Chondrocyte (in vitro differentiated cells): ENCODE measurements at regions not wholly inside any gene's neighbourhood (a gene's known extent, or its start where the extent isn't known, plus 50 kb on each side); places are given as distances from the start of the nearest gene placed in this dataset.

ENCODE experiments used
- DNase-seq: peaks from one replicate; pipeline ENCODE4 v3.0.0; 2021; ENCODE audit warnings: mixed read lengths, low spot score
- H3K27ac Mint-ChIP-seq: one replicate; pipeline ENCODE4 v1.8.0; 2021; ENCODE audit warnings: mild to moderate bottlenecking, moderate library complexity, mixed read lengths; ENCODE audit not compliant: unreplicated experiment
- H3K27me3 Mint-ChIP-seq: 2 replicates; pipeline ENCODE4 v1.8.0; 2021; ENCODE audit warnings: low read depth, mixed read lengths
- H3K36me3 Mint-ChIP-seq: 2 replicates; pipeline ENCODE4 v1.8.0; 2021; ENCODE audit warnings: low read depth, mixed read lengths
- H3K4me1 Mint-ChIP-seq: 2 replicates; pipeline ENCODE4 v1.8.0; 2021; ENCODE audit warnings: low read depth, mild to moderate bottlenecking, mixed read lengths
- H3K4me3 Mint-ChIP-seq: one replicate; pipeline ENCODE4 v1.8.0; 2021; ENCODE audit warnings: mild to moderate bottlenecking, moderate library complexity, mixed read lengths; ENCODE audit not compliant: unreplicated experiment
- H3K9me3 Mint-ChIP-seq: 2 replicates; pipeline ENCODE4 v1.8.0; 2021; ENCODE audit warnings: low read depth, mixed read lengths
- CTCF ChIP-seq: fragments of 200-600 bp; sonication (generic); IDR thresholded peaks from 2 replicates; pipeline ENCODE4 v1.5.0; 2021; ENCODE audit warnings: antibody characterized with exemption, mild to moderate bottlenecking, moderate library complexity

- H3K4me3 Mint-ChIP-seq: no peak overlapping the region
- H3K27me3 Mint-ChIP-seq: no peaks in the 10 kb centered on the region
- no peak for TF ChIP-seq CTCF
- H3K9me3 Mint-ChIP-seq: no peaks in the 10 kb centered on the region
- H3K4me1 Mint-ChIP-seq: peaks cover 3% of the 10 kb centered on the region
- no peak overlapping the region for H3K27ac Mint-ChIP-seq
- H3K36me3 Mint-ChIP-seq: no peaks in the 10 kb centered on the region
- no peak for DNase-seq
Measured at GRCh38 chr4:96056346-96056934, 216.5 kb downstream of the PDHA2 start.

- Mint-ChIP-seq H3K27me3 (no peaks in the 10 kb centered on the region), H3K9me3 (no peaks in the 10 kb centered on the region), H3K27ac (no peak overlapping the region), H3K4me1 (no peaks in the 10 kb centered on the region), H3K4me3 (no peak overlapping the region), H3K36me3 (no peaks in the 10 kb centered on the region)
- no peak for DNase-seq
- no peak for TF ChIP-seq CTCF
Measured at GRCh38 chr4:96063639-96064038, 223.7 kb downstream of the PDHA2 start.

GRCh38 chr4:96073461-96073860, 233.6 kb downstream of the PDHA2 start:
- DNase-seq: no peak
- TF ChIP-seq CTCF: no peak
- no peaks in the 10 kb centered on the region for H3K9me3 Mint-ChIP-seq
- H3K36me3 Mint-ChIP-seq: no peaks in the 10 kb centered on the region
- no peak overlapping the region for H3K4me3 Mint-ChIP-seq
- no peaks in the 10 kb centered on the region for H3K27me3 Mint-ChIP-seq
- H3K4me1 Mint-ChIP-seq: peaks cover 4% of the 10 kb centered on the region
- no peak overlapping the region for H3K27ac Mint-ChIP-seq

- Mint-ChIP-seq H3K9me3 (peaks cover 3% of the 10 kb centered on the region), H3K27me3 (no peaks in the 10 kb centered on the region), H3K4me3 (no peak overlapping the region), H3K27ac (no peak overlapping the region), H3K36me3 (no peaks in the 10 kb centered on the region), H3K4me1 (no peaks in the 10 kb centered on the region)
- no peak for TF ChIP-seq CTCF
- DNase-seq: no peak
Measured at GRCh38 chr4:96092151-96092705, 252.3 kb downstream of the PDHA2 start.

GRCh38 chr4:96093057-96093456, 253.2 kb downstream of the PDHA2 start:
- Mint-ChIP-seq H3K36me3 (no peaks in the 10 kb centered on the region), H3K27ac (no peak overlapping the region), H3K9me3 (peaks cover 3% of the 10 kb centered on the region), H3K4me1 (no peaks in the 10 kb centered on the region), H3K4me3 (no peak overlapping the region), H3K27me3 (no peaks in the 10 kb centered on the region)
- DNase-seq: no peak
- TF ChIP-seq CTCF: no peak
